NCI-H146 treated with DMSO at 0.1 percent for 48 hours (cell line): ENCODE measurements at regions not wholly inside any gene's neighbourhood (a gene's known extent, or its start where the extent isn't known, plus 50 kb on each side); places are given as distances from the start of the nearest gene placed in this dataset.

ENCODE experiments used
- DNase-seq: peaks from one replicate; lab custom pipeline; 2025; ENCODE audit not compliant: unreplicated experiment; lab: John Stamatoyannopoulos, UW

GRCh38 chr22:27660306-27660705, 141.2 kb downstream of the MN1 start:
- DNase-seq = no peak

- no peak for DNase-seq
These were observed 138.9 kb downstream of the MN1 start for GRCh38 chr22:27662359-27663301.

GRCh38 chr22:27663812-27664211, 137.7 kb downstream of the MN1 start:
- DNase-seq = no peak

- DNase-seq = no peak
These were observed 135.1 kb downstream of the MN1 start for GRCh38 chr22:27666272-27666997.

GRCh38 chr22:27667121-27667843, 134.3 kb downstream of the MN1 start:
- DNase-seq = no peak

- DNase-seq = no peak
These were observed 132.4 kb downstream of the MN1 start for GRCh38 chr22:27668828-27669797.

- DNase-seq = no peak
These were observed 131.6 kb downstream of the MN1 start for GRCh38 chr22:27669798-27670599.

- DNase-seq = no peak
These were observed 130.7 kb downstream of the MN1 start for GRCh38 chr22:27670701-27671412.

GRCh38 chr22:27671413-27671935, 130.1 kb downstream of the MN1 start:
- no peak for DNase-seq

GRCh38 chr22:27672721-27673418, 128.7 kb downstream of the MN1 start:
- no peak for DNase-seq

- no peak for DNase-seq
These were observed 127.7 kb downstream of the MN1 start for GRCh38 chr22:27673839-27674238.

GRCh38 chr22:27674261-27674923, 127.2 kb downstream of the MN1 start:
- DNase-seq = no peak

GRCh38 chr22:27676545-27677213, 124.9 kb downstream of the MN1 start:
- no peak for DNase-seq

GRCh38 chr22:27677905-27678458, 123.6 kb downstream of the MN1 start:
- DNase-seq = no peak

- DNase-seq = no peak
These were observed 122.4 kb downstream of the MN1 start for GRCh38 chr22:27679176-27679575.

GRCh38 chr22:27679693-27680488, 121.7 kb downstream of the MN1 start:
- DNase-seq = no peak
